Skin of body (tissue), 1 donor: ENCODE measurements at regions not wholly inside any gene's neighbourhood (a gene's known extent, or its start where the extent isn't known, plus 50 kb on each side); places are given as distances from the start of the nearest gene placed in this dataset.
"Not testable (repeated sequence)": the region's sequence is repeated elsewhere in the genome, so short reads cannot be mapped to it uniquely, and the experiment has no call there.

Experiments
- DNase-seq: peaks from one replicate; lab custom pipeline; 2025; lab: John Stamatoyannopoulos, UW

GRCh38 chr4:110840221-110840654 is 217.4 kb upstream of the PITX2 start:
- DNase-seq = no peak

GRCh38 chr4:110848787-110849186 is 225.9 kb upstream of the PITX2 start:
- no peak for DNase-seq

- DNase-seq = no peak
Observed at GRCh38 chr4:110849461-110849860, 226.6 kb upstream of the PITX2 start.

- no peak for DNase-seq
Observed at GRCh38 chr4:110850461-110851442, 227.9 kb upstream of the PITX2 start.

GRCh38 chr4:110851989-110852388 is 229.1 kb upstream of the PITX2 start:
- DNase-seq = no peak

GRCh38 chr4:110852793-110853192 is 229.9 kb upstream of the PITX2 start:
- DNase-seq = no peak

GRCh38 chr4:110853242-110853641 is 230.4 kb upstream of the PITX2 start:
- no peak for DNase-seq

- DNase-seq = no peak
Observed at GRCh38 chr4:110854021-110854678, 231.3 kb upstream of the PITX2 start.

DNA sequence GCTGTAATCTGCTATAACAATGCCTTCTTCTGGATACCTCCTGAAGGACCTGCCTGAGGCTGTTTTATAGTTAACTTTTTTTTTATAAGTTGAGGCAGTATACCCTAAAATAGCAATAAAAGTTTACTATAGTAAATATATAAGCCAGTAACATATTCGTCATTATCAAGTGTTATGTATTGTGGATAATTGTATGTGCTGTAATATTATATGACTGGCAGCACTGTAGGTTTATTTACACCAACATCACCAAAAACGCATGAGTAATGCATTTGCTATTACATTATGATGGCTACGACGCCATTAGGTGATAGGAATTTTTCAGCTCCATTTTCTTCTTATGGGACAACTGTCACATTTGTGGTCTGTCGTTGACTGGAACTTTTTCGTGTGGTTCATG is 237.2 kb upstream of the PITX2 start:
- no peak for DNase-seq

DNA sequence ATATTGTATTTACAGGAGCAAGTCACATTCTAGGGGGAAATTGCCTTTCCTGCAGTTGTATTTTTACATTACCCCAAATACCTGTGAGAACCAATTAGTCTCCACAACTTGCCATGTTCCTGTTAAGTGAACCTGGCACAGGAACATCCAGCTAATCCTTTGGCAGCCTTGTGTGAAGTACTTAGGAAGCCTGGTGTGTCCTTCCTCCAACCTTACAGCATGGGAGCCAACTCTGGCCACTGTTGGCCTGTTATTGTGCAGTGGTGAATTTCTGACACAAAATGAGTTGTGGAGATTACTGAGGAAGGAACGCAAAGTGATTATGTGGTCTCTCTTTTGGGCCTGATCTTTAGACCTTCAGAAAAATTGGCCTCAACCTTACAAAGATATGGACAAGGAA is 238.0 kb upstream of the PITX2 start:
- no peak for DNase-seq

DNA sequence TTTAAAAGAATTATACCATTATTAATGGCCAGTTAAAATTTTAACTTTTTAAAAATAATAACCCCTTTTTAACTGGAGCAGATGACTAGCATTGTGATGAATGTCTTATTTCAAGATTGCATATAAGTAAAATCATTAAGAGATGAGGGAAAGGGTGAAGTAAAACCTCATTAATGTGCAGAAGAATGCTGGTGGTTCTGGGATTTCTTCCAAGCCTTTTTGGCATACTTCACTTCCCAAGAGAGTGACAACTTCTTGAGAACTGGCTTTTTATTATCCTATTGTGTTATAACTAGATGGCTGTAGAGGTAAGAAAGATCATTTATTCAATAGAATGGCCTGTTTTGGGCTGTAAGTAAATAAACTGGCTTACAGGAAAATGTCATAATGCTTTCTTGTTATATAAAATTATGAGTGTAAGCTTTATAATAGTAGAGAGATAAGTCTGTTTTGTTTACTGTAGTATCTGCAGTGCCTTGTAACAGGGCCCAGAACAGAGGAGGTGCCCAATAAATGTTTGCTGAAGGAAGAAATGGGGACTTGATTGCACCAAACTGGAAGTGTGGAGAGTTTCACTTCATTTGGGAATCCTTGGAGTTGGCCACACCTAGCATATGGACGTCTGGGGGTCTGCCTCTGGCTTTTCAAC is 242.9 kb upstream of the PITX2 start:
- DNase-seq = no peak

- no peak for DNase-seq
Observed at GRCh38 chr4:110867251-110867960, 244.5 kb upstream of the PITX2 start.

DNA sequence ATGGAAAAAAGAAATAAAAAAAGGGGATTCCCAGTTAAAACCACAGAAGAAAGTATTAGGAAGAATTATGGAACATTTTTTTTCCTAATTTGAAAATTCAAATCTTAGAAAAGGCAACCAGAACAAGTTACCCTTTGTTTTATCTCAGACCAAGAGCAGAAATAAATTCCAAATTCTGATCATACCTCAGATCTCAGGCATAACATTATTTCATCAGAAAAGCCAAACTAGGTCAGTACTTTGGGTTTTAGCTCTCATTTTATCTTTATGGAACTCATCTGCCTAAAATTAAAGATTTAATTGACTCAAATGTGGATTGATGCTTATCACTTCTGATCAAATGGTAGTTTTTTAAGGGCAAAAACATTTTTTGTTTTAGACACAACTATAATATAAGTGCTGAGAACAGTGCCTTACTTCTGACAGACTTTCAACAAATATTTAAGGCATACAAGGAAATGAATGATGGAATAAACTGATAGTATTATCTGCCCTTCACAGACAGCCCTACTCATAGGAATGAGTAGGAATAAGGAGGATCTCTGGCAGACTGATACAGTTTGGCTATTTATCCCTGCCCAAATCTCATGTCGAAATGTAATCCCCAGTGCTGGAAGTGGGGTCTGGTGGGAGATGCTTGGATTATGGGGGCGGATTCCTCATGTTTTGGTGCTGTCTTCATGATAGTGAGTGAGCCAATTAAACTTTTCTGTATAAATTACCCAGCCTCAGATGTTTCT is 245.3 kb upstream of the PITX2 start:
- no peak for DNase-seq

DNA sequence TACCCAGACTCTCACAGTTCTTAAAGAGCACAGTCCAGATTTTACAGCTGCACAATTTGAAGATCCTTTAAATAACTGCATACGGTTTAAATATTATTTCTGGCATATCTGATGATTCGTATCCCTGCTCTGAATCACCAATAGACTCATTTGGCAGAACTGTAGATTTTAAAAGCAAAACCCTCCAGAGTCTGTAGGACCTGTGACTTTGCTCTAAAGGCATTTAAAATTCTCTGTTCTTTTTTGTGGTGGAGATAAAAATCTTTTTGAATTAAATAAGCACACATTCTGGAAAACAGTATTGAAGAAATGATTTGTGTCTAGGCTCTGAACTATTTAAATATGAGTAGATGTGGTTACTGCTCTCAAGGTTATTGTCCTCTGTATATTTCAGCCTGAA is 246.2 kb upstream of the PITX2 start:
- DNase-seq = peak; percentile 26

DNA sequence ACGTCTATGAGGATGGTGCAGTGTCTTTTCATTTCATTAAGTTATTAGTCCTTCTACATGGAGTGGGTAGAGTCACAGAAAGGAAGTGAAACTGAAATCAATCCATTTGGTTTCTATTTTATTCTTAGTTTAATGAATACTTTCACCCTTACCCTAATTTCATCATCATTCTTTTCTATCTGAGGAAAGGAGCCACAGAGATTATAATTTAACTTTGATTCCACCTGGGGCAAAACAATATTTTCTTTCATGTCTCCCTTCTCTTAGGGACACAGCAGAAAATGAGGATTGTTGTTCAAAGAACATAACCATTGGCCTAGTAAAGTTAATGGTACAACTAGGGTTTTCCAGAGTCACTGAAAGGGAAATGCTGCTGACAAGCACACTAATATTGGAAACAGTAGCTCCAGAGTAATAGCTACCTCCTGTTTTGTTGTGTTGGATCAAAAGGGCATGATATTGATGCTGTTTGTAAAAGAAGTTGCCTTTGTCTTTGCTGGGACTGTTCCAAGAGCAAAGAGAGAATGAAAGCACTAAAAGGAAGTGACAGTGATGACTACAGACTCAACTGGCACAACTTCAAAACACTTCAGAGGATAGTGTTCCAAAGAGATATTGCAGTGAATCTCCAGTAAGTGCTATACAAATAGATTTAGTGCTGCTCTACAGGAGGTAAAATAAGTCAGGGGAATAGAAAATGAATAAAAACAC is 247.1 kb upstream of the PITX2 start:
- no peak for DNase-seq

- not testable (repeated sequence) for DNase-seq
Observed at GRCh38 chr4:110876214-110876613, 253.3 kb upstream of the PITX2 start.

DNA sequence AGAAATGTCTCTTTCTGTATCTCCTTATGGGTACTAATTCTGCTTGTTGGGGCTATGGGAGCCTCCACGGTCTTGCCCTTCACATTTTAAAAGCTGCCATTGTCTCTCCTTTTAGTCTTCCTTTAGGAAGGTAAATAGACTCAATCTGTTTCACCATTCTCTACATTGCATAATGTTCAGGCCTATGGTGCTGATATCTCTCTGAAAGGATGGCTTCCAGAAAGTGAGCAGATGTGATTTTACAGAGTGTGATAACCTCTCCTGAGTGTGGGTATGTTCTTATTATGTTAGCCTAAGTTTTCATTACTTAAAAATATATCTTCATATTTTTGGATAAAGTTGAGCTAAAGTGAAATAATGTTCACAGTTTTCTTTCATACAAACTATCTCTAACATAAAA is 254.0 kb upstream of the PITX2 start:
- DNase-seq = no peak

DNA sequence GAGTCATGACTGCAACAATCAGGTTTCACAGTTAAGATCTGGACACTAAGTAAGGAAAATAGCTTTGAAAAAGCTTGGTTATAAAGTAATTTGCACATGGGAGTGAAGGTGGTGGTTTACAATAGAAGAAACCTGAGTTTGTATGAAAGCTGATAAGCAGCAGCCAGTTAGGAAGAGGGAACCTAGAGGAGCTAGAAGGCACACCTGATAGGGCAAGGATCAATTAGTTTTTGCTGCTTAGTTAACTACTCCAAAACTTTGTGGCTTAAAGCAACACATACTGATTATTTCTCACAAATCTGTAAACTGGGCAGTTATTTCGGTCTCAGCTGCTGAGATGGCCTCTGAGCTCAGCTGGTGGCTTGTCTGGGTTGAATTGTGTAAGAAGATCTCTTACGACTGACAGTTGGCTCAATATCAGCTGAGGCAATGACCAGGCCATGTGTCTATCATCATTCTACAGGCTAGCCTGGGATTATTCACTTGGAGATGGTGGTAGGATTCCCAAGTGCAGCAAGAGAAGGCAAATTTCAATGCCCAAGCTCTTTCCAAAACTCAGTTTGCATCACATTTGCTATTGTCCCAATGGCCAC is 255.0 kb upstream of the PITX2 start:
- no peak for DNase-seq

- DNase-seq = no peak
Observed at GRCh38 chr4:110878413-110878812, 255.5 kb upstream of the PITX2 start.

- no peak for DNase-seq
Observed at GRCh38 chr4:110878956-110879355, 256.1 kb upstream of the PITX2 start.
